ENCODE measurements at regions not wholly inside any gene's neighbourhood (a gene's known extent, or its start where the extent isn't known, plus 50 kb on each side); places are given as distances from the start of the nearest gene placed in this dataset.
"Not testable (repeated sequence)": the region's sequence is repeated elsewhere in the genome, so short reads cannot be mapped to it uniquely, and the experiment has no call there.

GRCh38 chr18:8911408-8912340 is 190.8 kb upstream of the NDUFV2 start:
- H3K9me1 ChIP-seq (ENCODE audit: control insufficient read depth, extremely low read depth, insufficient read depth, low read length), result no peaks in the 10 kb centered on the region
- DNase-seq (ENCODE audit: low read depth, low spot score) (no peak), FAIRE-seq (no peak)
- H4K20me1 ChIP-seq (ENCODE audit: control insufficient read depth, extremely low read depth, insufficient read depth, low read length), result no peaks in the 10 kb centered on the region
- H3K9ac ChIP-seq (ENCODE audit: control insufficient read depth, extremely low read depth, insufficient read depth, low read length), result no peak overlapping the region
- no peak overlapping the region for H3K27ac ChIP-seq (ENCODE audit: control insufficient read depth, insufficient read depth, low read length)
- H3K4me3 ChIP-seq (ENCODE audit: control insufficient read depth in 2 of 3, extremely low read depth in 1 of 3, insufficient read depth in 2 of 3, low read depth in 1 of 3, low read length in 3 of 3), result no peak overlapping the region
- H3K4me2 ChIP-seq (ENCODE audit: control insufficient read depth, extremely low read depth, insufficient read depth, low read depth, low read length), result no peak overlapping the region
- H3K27me3 ChIP-seq (ENCODE audit: control insufficient read depth, extremely low read depth, insufficient read depth, low read length), result no peaks in the 10 kb centered on the region
- peak overlapping the region; percentile 85 for H2AFZ ChIP-seq (ENCODE audit: control insufficient read depth, low read length)
- no peaks in the 10 kb centered on the region for H3K79me2 ChIP-seq (ENCODE audit: control insufficient read depth, insufficient read depth, low read length)
- TF ChIP-seq CTCF (optimal IDR thresholded peaks at IDR 0.05 in 1 of 3, IDR thresholded peaks at IDR 0.05 in 1 of 3, conservative IDR thresholded peaks at IDR 0.05 in 1 of 3; ENCODE audit: extremely low read depth in 1 of 3, insufficient read depth in 2 of 3, low read length in 3 of 3) (no peak), EZH2 (IDR thresholded peaks at IDR 0.05; ENCODE audit: low read length) (no peak)
- H3K36me3 ChIP-seq (ENCODE audit: control insufficient read depth in 2 of 2, extremely low read depth in 1 of 2, insufficient read depth in 2 of 2, low read length in 2 of 2), result no peaks in the 10 kb centered on the region
- dilution Hi-C loops (cut with MboI; ENCODE audit: extremely low pct_ligation_motif_present, low sequenced_read_pairs), result no loop called here
- H3K4me1 ChIP-seq (ENCODE audit: control insufficient read depth, extremely low read depth, insufficient read depth, low read length), result peaks cover 4% of the 10 kb centered on the region
- no peaks in the 10 kb centered on the region for H3K9me3 ChIP-seq (ENCODE audit: control insufficient read depth, low read depth, low read length)

- no peaks in the 10 kb centered on the region for H3K79me2 ChIP-seq (ENCODE audit: control insufficient read depth, insufficient read depth, low read length)
- peak overlapping the region; percentile 30 for H3K4me2 ChIP-seq (ENCODE audit: control insufficient read depth, extremely low read depth, insufficient read depth, low read depth, low read length)
- H4K20me1 ChIP-seq (ENCODE audit: control insufficient read depth, extremely low read depth, insufficient read depth, low read length), result no peaks in the 10 kb centered on the region
- no peak overlapping the region for H3K9ac ChIP-seq (ENCODE audit: control insufficient read depth, extremely low read depth, insufficient read depth, low read length)
- H2AFZ ChIP-seq (ENCODE audit: control insufficient read depth, low read length), result peak overlapping the region; percentile 85
- no peaks in the 10 kb centered on the region for H3K27me3 ChIP-seq (ENCODE audit: control insufficient read depth, extremely low read depth, insufficient read depth, low read length)
- H3K9me1 ChIP-seq (ENCODE audit: control insufficient read depth, extremely low read depth, insufficient read depth, low read length), result no peaks in the 10 kb centered on the region
- dilution Hi-C loops (cut with MboI; ENCODE audit: extremely low pct_ligation_motif_present, low sequenced_read_pairs), result no loop called here
- H3K4me3 ChIP-seq (ENCODE audit: control insufficient read depth in 2 of 3, extremely low read depth in 1 of 3, insufficient read depth in 2 of 3, low read depth in 1 of 3, low read length in 3 of 3), result no peak overlapping the region
- no peak overlapping the region for H3K27ac ChIP-seq (ENCODE audit: control insufficient read depth, insufficient read depth, low read length)
- no peak for DNase-seq (ENCODE audit: low read depth, low spot score)
- H3K36me3 ChIP-seq (ENCODE audit: control insufficient read depth in 2 of 2, extremely low read depth in 1 of 2, insufficient read depth in 2 of 2, low read length in 2 of 2), result no peaks in the 10 kb centered on the region
- H3K4me1 ChIP-seq (ENCODE audit: control insufficient read depth, extremely low read depth, insufficient read depth, low read length), result peaks cover 4% of the 10 kb centered on the region
- FAIRE-seq, result no peak
- H3K9me3 ChIP-seq (ENCODE audit: control insufficient read depth, low read depth, low read length), result no peaks in the 10 kb centered on the region
- TF ChIP-seq CTCF (optimal IDR thresholded peaks at IDR 0.05 in 1 of 3, IDR thresholded peaks at IDR 0.05 in 1 of 3, conservative IDR thresholded peaks at IDR 0.05 in 1 of 3; ENCODE audit: extremely low read depth in 1 of 3, insufficient read depth in 2 of 3, low read length in 3 of 3) (no peak), EZH2 (IDR thresholded peaks at IDR 0.05; ENCODE audit: low read length) (no peak)
Observed at GRCh38 chr18:8912348-8913326, 189.9 kb upstream of the NDUFV2 start.

- H3K4me1 ChIP-seq (ENCODE audit: control insufficient read depth, extremely low read depth, insufficient read depth, low read length); H3K9me3 ChIP-seq (ENCODE audit: control insufficient read depth, low read depth, low read length); H3K79me2 ChIP-seq (ENCODE audit: control insufficient read depth, insufficient read depth, low read length); H3K4me3 ChIP-seq (ENCODE audit: control insufficient read depth in 2 of 3, extremely low read depth in 1 of 3, insufficient read depth in 2 of 3, low read depth in 1 of 3, low read length in 3 of 3); H3K4me2 ChIP-seq (ENCODE audit: control insufficient read depth, extremely low read depth, insufficient read depth, low read depth, low read length); H3K27me3 ChIP-seq (ENCODE audit: control insufficient read depth, extremely low read depth, insufficient read depth, low read length); H3K36me3 ChIP-seq (ENCODE audit: control insufficient read depth in 2 of 2, extremely low read depth in 1 of 2, insufficient read depth in 2 of 2, low read length in 2 of 2); H4K20me1 ChIP-seq (ENCODE audit: control insufficient read depth, extremely low read depth, insufficient read depth, low read length); H2AFZ ChIP-seq (ENCODE audit: control insufficient read depth, low read length); dilution Hi-C loops (cut with MboI; ENCODE audit: extremely low pct_ligation_motif_present, low sequenced_read_pairs); FAIRE-seq; DNase-seq (ENCODE audit: low read depth, low spot score); H3K27ac ChIP-seq (ENCODE audit: control insufficient read depth, insufficient read depth, low read length); H3K9ac ChIP-seq (ENCODE audit: control insufficient read depth, extremely low read depth, insufficient read depth, low read length); H3K9me1 ChIP-seq (ENCODE audit: control insufficient read depth, extremely low read depth, insufficient read depth, low read length): not testable (repeated sequence)
Observed at GRCh38 chr18:8913606-8914403, 188.7 kb upstream of the NDUFV2 start.
